ENCODE measurements at regions not wholly inside any gene's neighbourhood (a gene's known extent, or its start where the extent isn't known, plus 50 kb on each side); places are given as distances from the start of the nearest gene placed in this dataset.

GRCh38 chr17:73788111-73788510 is 143.9 kb upstream of the SDK2 start:
- TF ChIP-seq TAF1 (IDR thresholded peaks at IDR 0.05; ENCODE audit: low read depth, low read length) (no peak), POLR2A (IDR thresholded peaks at IDR 0.05; ENCODE audit: low read depth, low read length) (no peak), POLR2AphosphoS5 (IDR thresholded peaks at IDR 0.05; ENCODE audit: low read depth, low read length) (no peak), SPI1 (IDR thresholded peaks at IDR 0.05; ENCODE audit: low read depth, low read length) (no peak), PAX5 (IDR thresholded peaks at IDR 0.05; ENCODE audit: insufficient read depth, low read length, severe bottlenecking) (no peak)

Measured in GM12891 (cell line).